ENCODE measurements at regions not wholly inside any gene's neighbourhood (a gene's known extent, or its start where the extent isn't known, plus 50 kb on each side); places are given as distances from the start of the nearest gene placed in this dataset.

GRCh38 chr4:103402198-103402597 is 204.1 kb upstream of the CENPE start:
- no TSS peak for BruUV-seq (replicated peaks)
- DNase-seq (ENCODE audit: extremely low read depth in 1 of 4, low spot score in 3 of 4) (no peak), ATAC-seq (no peak), FAIRE-seq (no peak)
- no peak overlapping the region for H3K4me2 ChIP-seq (ENCODE audit: insufficient read depth, low read length)
- 0% methylated on average over 2 of the region's 2 CpGs for WGBS (ENCODE audit: insufficient coverage, low coverage, missing lambda C conversion rate)
- no peak overlapping the region for H2AFZ ChIP-seq (ENCODE audit: low read depth, low read length)
- H3K4me3 ChIP-seq, result no peak overlapping the region
- no peak for TF ChIP-seq RNF2 (IDR thresholded peaks at IDR 0.05)
- TF ChIP-seq RFX1 (IDR thresholded peaks at IDR 0.05), result no peak
- no peak for TF ChIP-seq RBM22 (IDR thresholded peaks at IDR 0.05; ENCODE audit: low read depth, low read length, poor library complexity, severe bottlenecking)
- TF ChIP-seq DDX20 (tag; IDR thresholded peaks at IDR 0.05; ENCODE audit: low read depth), result no peak
- no peak for TF ChIP-seq SIN3B (IDR thresholded peaks at IDR 0.05; ENCODE audit: low read depth)
- no peak for TF ChIP-seq SRSF9 (IDR thresholded peaks at IDR 0.05; ENCODE audit: borderline replicate concordance, low read depth, low read length)
- TF ChIP-seq MTA2 (IDR thresholded peaks at IDR 0.05; ENCODE audit: low read depth), result no peak
- TF ChIP-seq, protein P1, sequence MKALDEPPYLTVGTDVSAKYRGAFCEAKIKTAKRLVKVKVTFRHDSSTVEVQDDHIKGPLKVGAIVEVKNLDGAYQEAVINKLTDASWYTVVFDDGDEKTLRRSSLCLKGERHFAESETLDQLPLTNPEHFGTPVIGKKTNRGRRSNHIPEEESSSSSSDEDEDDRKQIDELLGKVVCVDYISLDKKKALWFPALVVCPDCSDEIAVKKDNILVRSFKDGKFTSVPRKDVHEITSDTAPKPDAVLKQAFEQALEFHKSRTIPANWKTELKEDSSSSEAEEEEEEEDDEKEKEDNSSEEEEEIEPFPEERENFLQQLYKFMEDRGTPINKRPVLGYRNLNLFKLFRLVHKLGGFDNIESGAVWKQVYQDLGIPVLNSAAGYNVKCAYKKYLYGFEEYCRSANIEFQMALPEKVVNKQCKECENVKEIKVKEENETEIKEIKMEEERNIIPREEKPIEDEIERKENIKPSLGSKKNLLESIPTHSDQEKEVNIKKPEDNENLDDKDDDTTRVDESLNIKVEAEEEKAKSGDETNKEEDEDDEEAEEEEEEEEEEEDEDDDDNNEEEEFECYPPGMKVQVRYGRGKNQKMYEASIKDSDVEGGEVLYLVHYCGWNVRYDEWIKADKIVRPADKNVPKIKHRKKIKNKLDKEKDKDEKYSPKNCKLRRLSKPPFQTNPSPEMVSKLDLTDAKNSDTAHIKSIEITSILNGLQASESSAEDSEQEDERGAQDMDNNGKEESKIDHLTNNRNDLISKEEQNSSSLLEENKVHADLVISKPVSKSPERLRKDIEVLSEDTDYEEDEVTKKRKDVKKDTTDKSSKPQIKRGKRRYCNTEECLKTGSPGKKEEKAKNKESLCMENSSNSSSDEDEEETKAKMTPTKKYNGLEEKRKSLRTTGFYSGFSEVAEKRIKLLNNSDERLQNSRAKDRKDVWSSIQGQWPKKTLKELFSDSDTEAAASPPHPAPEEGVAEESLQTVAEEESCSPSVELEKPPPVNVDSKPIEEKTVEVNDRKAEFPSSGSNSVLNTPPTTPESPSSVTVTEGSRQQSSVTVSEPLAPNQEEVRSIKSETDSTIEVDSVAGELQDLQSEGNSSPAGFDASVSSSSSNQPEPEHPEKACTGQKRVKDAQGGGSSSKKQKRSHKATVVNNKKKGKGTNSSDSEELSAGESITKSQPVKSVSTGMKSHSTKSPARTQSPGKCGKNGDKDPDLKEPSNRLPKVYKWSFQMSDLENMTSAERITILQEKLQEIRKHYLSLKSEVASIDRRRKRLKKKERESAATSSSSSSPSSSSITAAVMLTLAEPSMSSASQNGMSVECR (CRISPR knock-in tag; IDR thresholded peaks at IDR 0.05), result no peak
- no peak for TF ChIP-seq ZNF224 (CRISPR knock-in tag; IDR thresholded peaks at IDR 0.05)
- TF ChIP-seq LARP7 (IDR thresholded peaks at IDR 0.05), result no peak
- intact Hi-C loops (cut with micrococcal nuclease) (no loop called here), in situ Hi-C loops (cut with MboI) (no loop called here)
- POLR2A ChIA-PET, result no interaction called here
- CTCF ChIA-PET (ENCODE audit: low intra/inter-chr PET ratio), result no interaction called here
- H3K9ac ChIP-seq (ENCODE audit: insufficient read depth in 1 of 2, low read depth in 2 of 2, low read length in 2 of 2), result no peak overlapping the region
- H3K4me1 ChIP-seq (replicated peaks in 1 of 2; ENCODE audit: control insufficient read depth in 2 of 2, insufficient read depth in 2 of 2, low read length in 2 of 2), result no peaks in the 10 kb centered on the region
- no peaks in the 10 kb centered on the region for H3K79me2 ChIP-seq (ENCODE audit: control insufficient read depth, insufficient read depth, low read length)
- H3K9me1 ChIP-seq (ENCODE audit: control insufficient read depth, insufficient read depth, low read length), result no peaks in the 10 kb centered on the region
- no peaks in the 10 kb centered on the region for H3K27me3 ChIP-seq (ENCODE audit: control insufficient read depth in 2 of 2, insufficient read depth in 2 of 2, low read length in 2 of 2)
- no peaks in the 10 kb centered on the region for H3K9me3 ChIP-seq (replicated peaks; ENCODE audit: control insufficient read depth, insufficient read depth, low read depth, low read length)
- no peaks in the 10 kb centered on the region for H3K36me3 ChIP-seq (ENCODE audit: control insufficient read depth, insufficient read depth, low read length)
- no peaks in the 10 kb centered on the region for H4K20me1 ChIP-seq (replicated peaks; ENCODE audit: control insufficient read depth, insufficient read depth, low read length)
- H3K27ac ChIP-seq (ENCODE audit: extremely low read depth, low read depth, low read length), result no peak overlapping the region

Measured in K562 (cell line).